DND-41 (cell line): ENCODE measurements at regions not wholly inside any gene's neighbourhood (a gene's known extent, or its start where the extent isn't known, plus 50 kb on each side); places are given as distances from the start of the nearest gene placed in this dataset.

Experiments used
- ATAC-seq: fragments of 200-7000 bp; cut with Tn5 transposase; 3 replicates; pipeline ENCODE4 v1.9.1; 2021; ENCODE audit warnings: low read depth; ENCODE audit not compliant: insufficient read depth
- DNase-seq: peaks from one replicate; pipeline ENCODE4 v3.0.0-alpha.2; 2020
- H2AFZ ChIP-seq: 2 replicates; pipeline ENCODE4 v1.6.0; 2012; ENCODE audit warnings: low read depth, low read length
- H3K27ac ChIP-seq: 2 replicates; pipeline ENCODE4 v1.5.1; 2012; ENCODE audit warnings: low read length, inconsistent platforms
- H3K27me3 ChIP-seq: fragments of 200-600 bp; sonication (generic); 2 replicates; pipeline ENCODE4 v1.6.0; 2012; ENCODE audit warnings: low read length, mild to moderate bottlenecking, inconsistent platforms; ENCODE audit not compliant: insufficient read depth, poor library complexity
- H3K36me3 ChIP-seq: 2 replicates; pipeline ENCODE4 v1.5.1; 2012; ENCODE audit warnings: low read length, inconsistent platforms; ENCODE audit not compliant: insufficient read depth
- H3K4me1 ChIP-seq: 2 replicates; pipeline ENCODE4 v1.5.1; 2012; ENCODE audit warnings: mild to moderate bottlenecking, low read length; ENCODE audit not compliant: insufficient read depth
- H3K4me2 ChIP-seq: 2 replicates; pipeline ENCODE4 v1.6.0; 2012; ENCODE audit warnings: mild to moderate bottlenecking, moderate library complexity, low read length, inconsistent platforms; ENCODE audit not compliant: insufficient read depth
- H3K4me3 ChIP-seq, 2 experiments: fragments of 200-600 bp in 1 of 2; shearing (Covaris generic) in 1 of 2; 2 replicates each; pipeline ENCODE4 v1.5.1; 2012 to 2016; ENCODE audit warnings: inconsistent platforms in 2 of 2, low read length in 2 of 2, mild to moderate bottlenecking in 2 of 2, low read depth in 1 of 2, moderate library complexity in 1 of 2
- H3K79me2 ChIP-seq: 2 replicates; pipeline ENCODE4 v1.6.0; 2012; ENCODE audit warnings: low read length, inconsistent platforms; ENCODE audit not compliant: insufficient read depth
- H3K9ac ChIP-seq: 2 replicates; pipeline ENCODE4 v1.6.0; 2012; ENCODE audit warnings: low read depth, mild to moderate bottlenecking, inconsistent platforms, low read length, moderate library complexity
- H3K9me3 ChIP-seq: 2 replicates; pipeline ENCODE4 v1.5.1; 2012; ENCODE audit warnings: low read length, moderate library complexity, mild to moderate bottlenecking, inconsistent platforms; ENCODE audit not compliant: insufficient read depth, severe bottlenecking
- H4K20me1 ChIP-seq: 2 replicates; pipeline ENCODE4 v1.6.0; 2012; ENCODE audit warnings: low read length; ENCODE audit not compliant: insufficient read depth
- CTCF ChIP-seq: IDR thresholded peaks from 2 replicates; pipeline ENCODE4 v1.5.1; 2012; ENCODE audit warnings: borderline replicate concordance, low read length, moderate library complexity, mild to moderate bottlenecking; ENCODE audit not compliant: poor library complexity, severe bottlenecking; ENCODE audit errors: extremely low read depth
- EZH2 ChIP-seq: IDR thresholded peaks from 3 replicates; pipeline ENCODE4 v1.6.1; 2012; ENCODE audit warnings: borderline replicate concordance, low read depth, mild to moderate bottlenecking, moderate library complexity, low read length, inconsistent platforms; ENCODE audit not compliant: severe bottlenecking

DNA sequence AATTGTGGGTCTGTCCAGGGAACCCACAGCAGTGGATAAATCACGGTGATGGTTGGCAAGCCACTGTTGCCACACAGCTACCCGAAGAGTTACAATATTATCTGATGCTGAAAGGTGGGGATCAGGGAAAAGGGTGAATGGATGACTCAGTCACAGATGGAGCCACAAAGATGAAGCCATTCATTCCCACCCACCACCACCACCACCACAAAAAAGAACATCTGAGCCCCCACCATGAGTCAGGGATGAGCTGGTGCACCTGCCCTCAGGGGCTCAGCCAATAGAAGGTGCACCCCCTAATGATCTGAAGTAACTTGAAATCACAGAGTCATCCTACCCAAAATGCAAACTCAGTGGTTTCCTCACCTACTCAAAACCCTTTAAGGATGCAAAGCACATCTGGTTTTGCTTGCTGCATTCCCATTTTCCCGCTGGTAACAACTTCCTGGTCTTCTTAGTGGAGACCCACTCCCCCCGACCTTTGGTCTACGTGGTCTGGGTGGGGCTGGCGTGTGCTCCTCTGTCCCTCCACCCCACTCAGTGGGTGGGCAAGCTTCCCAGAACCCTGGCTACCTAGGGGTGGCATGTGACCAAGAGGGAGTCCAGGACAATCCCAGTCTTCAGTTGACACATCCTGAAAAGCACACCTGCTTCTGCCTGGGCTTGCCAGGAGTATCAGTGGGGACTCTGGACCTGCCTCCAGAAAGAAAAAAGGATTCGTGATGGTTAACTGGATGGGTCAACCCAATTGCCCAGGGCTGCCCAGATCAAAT, 125.5 kb downstream of the ANKRD60 start:
- TF ChIP-seq EZH2: no peak
- no peak for TF ChIP-seq CTCF
- Histone ChIP-seq H3K9me3 (no peaks in the 10 kb centered on the region), H3K36me3 (no peaks in the 10 kb centered on the region), H2AFZ (no peak overlapping the region), H4K20me1 (no peaks in the 10 kb centered on the region), H3K4me2 (no peak overlapping the region), H3K27me3 (peaks cover 4% of the 10 kb centered on the region), H3K4me1 (no peaks in the 10 kb centered on the region), H3K27ac (no peak overlapping the region), H3K4me3 (no peak overlapping the region), H3K9ac (no peak overlapping the region), H3K79me2 (no peaks in the 10 kb centered on the region)
- peak; percentile 79 for ATAC-seq
- DNase-seq: peak; percentile 51

- TF ChIP-seq EZH2 (no peak), CTCF (no peak)
Observed at GRCh38 chr20:58102261-58102660, 126.2 kb downstream of the ANKRD60 start.

DNA sequence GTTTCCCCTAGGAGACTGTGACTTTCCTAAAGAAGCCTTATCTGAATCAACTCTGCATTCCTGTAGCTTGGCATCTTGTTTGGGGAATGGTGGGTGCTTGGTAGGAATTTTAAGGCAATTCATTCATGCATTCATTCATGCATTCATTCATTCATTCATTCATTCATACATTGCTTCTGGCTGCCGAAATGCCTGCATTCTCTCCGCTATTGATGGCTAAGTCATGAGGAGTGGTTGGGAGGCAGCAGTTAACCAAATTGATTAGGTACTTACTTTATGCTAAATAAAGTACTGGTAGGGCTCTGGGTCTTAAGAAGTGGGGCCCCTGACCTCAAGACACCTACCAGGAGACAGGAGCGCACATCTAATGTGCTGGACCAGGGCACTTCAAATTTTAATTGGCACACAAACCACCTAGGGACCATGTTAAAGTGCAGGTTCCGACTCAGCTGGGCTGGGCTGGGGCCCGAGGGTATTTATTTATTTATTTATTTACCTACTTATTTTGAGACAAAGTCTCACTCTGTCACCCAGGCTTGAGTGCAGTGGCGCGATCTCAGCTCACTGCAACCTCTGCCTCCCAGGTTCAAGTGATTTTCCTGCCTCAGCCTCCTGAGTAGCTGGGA, 127.6 kb downstream of the ANKRD60 start:
- DNase-seq (no peak), ATAC-seq (no peak)
- Histone ChIP-seq H4K20me1 (no peaks in the 10 kb centered on the region), H3K9ac (no peak overlapping the region), H3K79me2 (no peaks in the 10 kb centered on the region), H3K4me1 (no peaks in the 10 kb centered on the region), H3K27me3 (peaks cover 4% of the 10 kb centered on the region), H3K27ac (no peak overlapping the region), H3K4me2 (no peak overlapping the region), H3K4me3 (no peak overlapping the region), H2AFZ (no peak overlapping the region), H3K9me3 (no peaks in the 10 kb centered on the region), H3K36me3 (no peaks in the 10 kb centered on the region)
- TF ChIP-seq CTCF (no peak), EZH2 (no peak)

More at GRCh38 chr20:58102261-58102660, 126.2 kb downstream of the ANKRD60 start:
- no peaks in the 10 kb centered on the region for H3K9me3 ChIP-seq
- no peaks in the 10 kb centered on the region for H3K4me1 ChIP-seq
- H2AFZ ChIP-seq: no peak overlapping the region
- H3K4me3 ChIP-seq: no peak overlapping the region
- DNase-seq (no peak), ATAC-seq (no peak)
- H3K27ac ChIP-seq: no peak overlapping the region
- peaks cover 4% of the 10 kb centered on the region for H3K27me3 ChIP-seq
- H4K20me1 ChIP-seq: no peaks in the 10 kb centered on the region
- H3K79me2 ChIP-seq: no peaks in the 10 kb centered on the region
- no peaks in the 10 kb centered on the region for H3K36me3 ChIP-seq
- H3K4me2 ChIP-seq: no peak overlapping the region
- no peak overlapping the region for H3K9ac ChIP-seq
